ENCODE measurements at regions not wholly inside any gene's neighbourhood (a gene's known extent, or its start where the extent isn't known, plus 50 kb on each side); places are given as distances from the start of the nearest gene placed in this dataset.

- Histone ChIP-seq H3K36me3 (ENCODE audit: insufficient read depth, low read length) (no peaks in the 10 kb centered on the region), H3K4me3 (ENCODE audit: low read depth, low read length) (no peak overlapping the region), H3K27me3 (ENCODE audit: insufficient read depth, low read length) (0 out of 2 replicates have a peak, but pooled peaks cover 4% of the 10 kb centered on the region), H2AFZ (ENCODE audit: low read length, unreplicated experiment) (no peak overlapping the region), H3K27ac (ENCODE audit: low read depth, low read length) (no peak overlapping the region), H3K4me1 (ENCODE audit: control insufficient read depth, insufficient read depth, low read length, unreplicated experiment) (no peaks in the 10 kb centered on the region), H3K79me2 (ENCODE audit: control insufficient read depth, insufficient read depth, low read length, unreplicated experiment) (no peaks in the 10 kb centered on the region)
Observed at GRCh38 chr12:124695861-124696260, 128.4 kb upstream of the NCOR2 start.

- no peak overlapping the region for H3K4me3 ChIP-seq (ENCODE audit: low read depth, low read length)
- no peak overlapping the region for H3K27ac ChIP-seq (ENCODE audit: low read depth, low read length)
- no peak overlapping the region for H2AFZ ChIP-seq (ENCODE audit: low read length, unreplicated experiment)
- 0 out of 2 replicates have a peak, but pooled peaks cover 4% of the 10 kb centered on the region for H3K27me3 ChIP-seq (ENCODE audit: insufficient read depth, low read length)
- no peaks in the 10 kb centered on the region for H3K79me2 ChIP-seq (ENCODE audit: control insufficient read depth, insufficient read depth, low read length, unreplicated experiment)
- H3K36me3 ChIP-seq (ENCODE audit: insufficient read depth, low read length), result no peaks in the 10 kb centered on the region
- no peaks in the 10 kb centered on the region for H3K4me1 ChIP-seq (ENCODE audit: control insufficient read depth, insufficient read depth, low read length, unreplicated experiment)
Observed at GRCh38 chr12:124694846-124695497, 127.6 kb upstream of the NCOR2 start.

- Histone ChIP-seq H3K27me3 (ENCODE audit: insufficient read depth, low read length) (0 out of 2 replicates have a peak, but pooled peaks cover 4% of the 10 kb centered on the region), H2AFZ (ENCODE audit: low read length, unreplicated experiment) (no peak overlapping the region), H3K4me1 (ENCODE audit: control insufficient read depth, insufficient read depth, low read length, unreplicated experiment) (no peaks in the 10 kb centered on the region), H3K79me2 (ENCODE audit: control insufficient read depth, insufficient read depth, low read length, unreplicated experiment) (no peaks in the 10 kb centered on the region), H3K36me3 (ENCODE audit: insufficient read depth, low read length) (no peaks in the 10 kb centered on the region), H3K27ac (ENCODE audit: low read depth, low read length) (no peak overlapping the region), H3K4me3 (ENCODE audit: low read depth, low read length) (no peak overlapping the region)
Observed at GRCh38 chr12:124694250-124694649, 126.8 kb upstream of the NCOR2 start.

GRCh38 chr12:124693111-124693723 is 125.8 kb upstream of the NCOR2 start:
- Histone ChIP-seq H3K27ac (ENCODE audit: low read depth, low read length) (no peak overlapping the region), H3K36me3 (ENCODE audit: insufficient read depth, low read length) (no peaks in the 10 kb centered on the region), H3K79me2 (ENCODE audit: control insufficient read depth, insufficient read depth, low read length, unreplicated experiment) (no peaks in the 10 kb centered on the region), H3K4me3 (ENCODE audit: low read depth, low read length) (no peak overlapping the region), H3K4me1 (ENCODE audit: control insufficient read depth, insufficient read depth, low read length, unreplicated experiment) (no peaks in the 10 kb centered on the region), H3K27me3 (ENCODE audit: insufficient read depth, low read length) (no peaks in the 10 kb centered on the region), H2AFZ (ENCODE audit: low read length, unreplicated experiment) (no peak overlapping the region)

GRCh38 chr12:124692443-124692842 is 125.0 kb upstream of the NCOR2 start:
- H3K4me1 ChIP-seq (ENCODE audit: control insufficient read depth, insufficient read depth, low read length, unreplicated experiment), result no peaks in the 10 kb centered on the region

GRCh38 chr12:124691429-124691828 is 124.0 kb upstream of the NCOR2 start:
- Histone ChIP-seq H3K79me2 (ENCODE audit: control insufficient read depth, insufficient read depth, low read length, unreplicated experiment) (no peaks in the 10 kb centered on the region), H3K27me3 (ENCODE audit: insufficient read depth, low read length) (no peaks in the 10 kb centered on the region), H3K4me1 (ENCODE audit: control insufficient read depth, insufficient read depth, low read length, unreplicated experiment) (no peaks in the 10 kb centered on the region), H3K27ac (ENCODE audit: low read depth, low read length) (no peak overlapping the region), H2AFZ (ENCODE audit: low read length, unreplicated experiment) (no peak overlapping the region), H3K36me3 (ENCODE audit: insufficient read depth, low read length) (no peaks in the 10 kb centered on the region), H3K4me3 (ENCODE audit: low read depth, low read length) (no peak overlapping the region)

More at GRCh38 chr12:124692443-124692842, 125.0 kb upstream of the NCOR2 start:
- Histone ChIP-seq H2AFZ (ENCODE audit: low read length, unreplicated experiment) (no peak overlapping the region), H3K27me3 (ENCODE audit: insufficient read depth, low read length) (no peaks in the 10 kb centered on the region), H3K79me2 (ENCODE audit: control insufficient read depth, insufficient read depth, low read length, unreplicated experiment) (no peaks in the 10 kb centered on the region), H3K4me3 (ENCODE audit: low read depth, low read length) (no peak overlapping the region), H3K27ac (ENCODE audit: low read depth, low read length) (no peak overlapping the region), H3K36me3 (ENCODE audit: insufficient read depth, low read length) (no peaks in the 10 kb centered on the region)

- no peak overlapping the region for H2AFZ ChIP-seq (ENCODE audit: low read length, unreplicated experiment)
- no peaks in the 10 kb centered on the region for H3K36me3 ChIP-seq (ENCODE audit: insufficient read depth, low read length)
- H3K27me3 ChIP-seq (ENCODE audit: insufficient read depth, low read length), result no peaks in the 10 kb centered on the region
- H3K27ac ChIP-seq (ENCODE audit: low read depth, low read length), result no peak overlapping the region
- no peaks in the 10 kb centered on the region for H3K79me2 ChIP-seq (ENCODE audit: control insufficient read depth, insufficient read depth, low read length, unreplicated experiment)
- H3K4me3 ChIP-seq (ENCODE audit: low read depth, low read length), result no peak overlapping the region
- peaks cover 16% of the 10 kb centered on the region for H3K4me1 ChIP-seq (ENCODE audit: control insufficient read depth, insufficient read depth, low read length, unreplicated experiment)
Observed at GRCh38 chr12:124689631-124690030, 122.2 kb upstream of the NCOR2 start.

GRCh38 chr12:124688356-124688992 is 121.1 kb upstream of the NCOR2 start:
- H3K4me1 ChIP-seq (ENCODE audit: control insufficient read depth, insufficient read depth, low read length, unreplicated experiment), result peaks cover 19% of the 10 kb centered on the region
- H3K27me3 ChIP-seq (ENCODE audit: insufficient read depth, low read length), result no peaks in the 10 kb centered on the region
- no peaks in the 10 kb centered on the region for H3K79me2 ChIP-seq (ENCODE audit: control insufficient read depth, insufficient read depth, low read length, unreplicated experiment)
- H3K4me3 ChIP-seq (ENCODE audit: low read depth, low read length), result no peak overlapping the region
- H3K27ac ChIP-seq (ENCODE audit: low read depth, low read length), result no peak overlapping the region
- no peaks in the 10 kb centered on the region for H3K36me3 ChIP-seq (ENCODE audit: insufficient read depth, low read length)
- H2AFZ ChIP-seq (ENCODE audit: low read length, unreplicated experiment), result no peak overlapping the region

- H3K79me2 ChIP-seq (ENCODE audit: control insufficient read depth, insufficient read depth, low read length, unreplicated experiment), result no peaks in the 10 kb centered on the region
- H3K4me1 ChIP-seq (ENCODE audit: control insufficient read depth, insufficient read depth, low read length, unreplicated experiment), result peaks cover 19% of the 10 kb centered on the region
- H3K4me3 ChIP-seq (ENCODE audit: low read depth, low read length), result no peak overlapping the region
- H3K27me3 ChIP-seq (ENCODE audit: insufficient read depth, low read length), result no peaks in the 10 kb centered on the region
- H2AFZ ChIP-seq (ENCODE audit: low read length, unreplicated experiment), result no peak overlapping the region
- no peak overlapping the region for H3K27ac ChIP-seq (ENCODE audit: low read depth, low read length)
- no peaks in the 10 kb centered on the region for H3K36me3 ChIP-seq (ENCODE audit: insufficient read depth, low read length)
Observed at GRCh38 chr12:124687917-124688316, 120.5 kb upstream of the NCOR2 start.

- Histone ChIP-seq H3K4me1 (ENCODE audit: control insufficient read depth, insufficient read depth, low read length, unreplicated experiment) (peaks cover 23% of the 10 kb centered on the region), H3K27ac (ENCODE audit: low read depth, low read length) (no peak overlapping the region), H3K36me3 (ENCODE audit: insufficient read depth, low read length) (no peaks in the 10 kb centered on the region), H3K27me3 (ENCODE audit: insufficient read depth, low read length) (no peaks in the 10 kb centered on the region), H3K4me3 (ENCODE audit: low read depth, low read length) (no peak overlapping the region), H3K79me2 (ENCODE audit: control insufficient read depth, insufficient read depth, low read length, unreplicated experiment) (no peaks in the 10 kb centered on the region), H2AFZ (ENCODE audit: low read length, unreplicated experiment) (no peak overlapping the region)
Observed at GRCh38 chr12:124687174-124687902, 119.9 kb upstream of the NCOR2 start.
